OCI-M2 (cell line): ENCODE measurements at regions not wholly inside any gene's neighbourhood (a gene's known extent, or its start where the extent isn't known, plus 50 kb on each side); places are given as distances from the start of the nearest gene placed in this dataset.
"Not testable (repeated sequence)": the region's sequence is repeated elsewhere in the genome, so short reads cannot be mapped to it uniquely, and the experiment has no call there.

ENCODE experiments used
- DNase-seq: peaks from one replicate; lab custom pipeline; 2025; ENCODE audit not compliant: unreplicated experiment; lab: John Stamatoyannopoulos, UW

- no peak for DNase-seq
Measured at GRCh38 chr4:164060456-164060855, 566.0 kb downstream of the TMA16 start.

- DNase-seq: no peak
Measured at GRCh38 chr4:164068392-164068791, 573.9 kb downstream of the TMA16 start.

DNA sequence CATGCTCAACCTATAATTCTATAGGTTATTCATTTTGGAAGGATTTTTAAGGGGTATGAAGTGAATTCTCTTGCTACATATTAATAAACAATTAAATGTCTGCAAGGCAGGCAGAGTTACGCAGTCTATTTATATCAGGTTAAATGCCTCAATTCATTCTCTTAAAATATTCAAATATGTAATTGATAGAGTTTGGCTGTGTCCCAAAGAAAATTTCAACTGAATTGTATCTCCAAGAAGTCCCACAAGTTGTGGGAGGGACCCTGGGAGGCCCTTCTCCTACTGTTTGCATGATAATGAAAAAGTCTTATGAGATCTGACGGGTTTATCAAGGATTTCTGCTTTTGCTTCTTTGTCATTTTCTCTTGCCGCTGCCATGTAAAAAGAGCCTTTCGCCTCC lies 576.1 kb downstream of the TMA16 start:
- DNase-seq: no peak

DNA sequence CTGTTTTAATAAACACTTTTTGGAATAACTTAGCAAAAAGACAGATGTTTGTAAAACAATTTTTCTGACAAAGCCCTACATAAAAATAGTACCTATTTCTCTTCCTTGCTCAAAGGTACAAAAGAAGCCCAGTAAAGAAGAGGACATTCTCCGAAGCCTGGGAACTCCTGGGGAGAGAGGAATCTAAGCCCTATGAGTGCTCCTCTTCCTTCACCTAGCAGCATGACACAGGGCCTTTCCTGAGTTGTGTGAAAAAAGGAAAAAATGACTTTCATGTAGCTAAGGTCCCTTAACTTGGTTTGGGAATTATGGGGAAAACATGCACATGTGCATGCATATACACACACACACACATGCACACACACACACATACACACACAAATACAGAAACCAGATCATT lies 586.9 kb downstream of the TMA16 start:
- no peak for DNase-seq

- no peak for DNase-seq
Measured at GRCh38 chr4:164081801-164082200, 587.3 kb downstream of the TMA16 start.

DNA sequence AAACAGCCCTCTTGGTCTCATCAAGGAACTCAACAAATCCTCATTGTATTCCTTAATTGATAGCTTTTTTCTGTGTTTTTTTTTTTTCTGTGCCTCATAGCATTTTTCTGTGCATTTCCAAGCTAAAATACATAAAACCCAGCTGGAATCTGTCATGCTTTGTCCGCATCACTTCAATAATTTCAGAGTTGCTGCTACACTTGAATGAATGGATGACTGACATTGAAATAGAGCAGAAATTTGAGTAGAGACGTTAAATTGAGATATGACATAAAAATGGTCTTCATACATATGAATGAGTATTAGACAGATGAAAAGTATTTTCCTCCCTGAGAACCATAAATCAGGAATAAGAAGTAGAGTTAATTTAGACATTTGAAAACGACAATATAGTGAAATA lies 593.2 kb downstream of the TMA16 start:
- no peak for DNase-seq

GRCh38 chr4:164095313-164096110 lies 601.0 kb downstream of the TMA16 start:
- DNase-seq: no peak

GRCh38 chr4:164096766-164097518 lies 602.5 kb downstream of the TMA16 start:
- DNase-seq: no peak

- not testable (repeated sequence) for DNase-seq
Measured at GRCh38 chr4:164100741-164101365, 606.4 kb downstream of the TMA16 start.

GRCh38 chr4:164108971-164109370 lies 614.5 kb downstream of the TMA16 start:
- no peak for DNase-seq

GRCh38 chr4:164109503-164109902 lies 615.0 kb downstream of the TMA16 start:
- no peak for DNase-seq

DNA sequence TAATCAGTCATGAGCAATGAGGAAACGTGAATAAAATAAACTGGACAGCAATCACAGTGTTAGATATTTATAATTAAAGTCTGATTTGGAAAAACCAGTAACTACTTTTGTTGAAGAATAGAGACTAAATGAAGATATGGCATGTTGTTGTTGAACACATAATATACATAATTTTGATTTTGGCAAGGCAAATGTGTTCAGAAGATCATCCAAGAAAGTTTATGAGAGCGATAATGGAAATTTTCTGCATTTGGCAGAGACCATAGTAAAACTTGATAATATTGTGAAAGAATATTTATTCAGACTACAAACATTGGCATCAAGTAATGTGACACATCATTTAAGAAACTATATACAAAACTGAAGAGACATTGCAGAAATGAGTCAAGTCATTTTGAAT lies 620.7 kb downstream of the TMA16 start:
- DNase-seq: no peak

GRCh38 chr4:164116286-164116685 lies 621.8 kb downstream of the TMA16 start:
- DNase-seq: no peak

DNA sequence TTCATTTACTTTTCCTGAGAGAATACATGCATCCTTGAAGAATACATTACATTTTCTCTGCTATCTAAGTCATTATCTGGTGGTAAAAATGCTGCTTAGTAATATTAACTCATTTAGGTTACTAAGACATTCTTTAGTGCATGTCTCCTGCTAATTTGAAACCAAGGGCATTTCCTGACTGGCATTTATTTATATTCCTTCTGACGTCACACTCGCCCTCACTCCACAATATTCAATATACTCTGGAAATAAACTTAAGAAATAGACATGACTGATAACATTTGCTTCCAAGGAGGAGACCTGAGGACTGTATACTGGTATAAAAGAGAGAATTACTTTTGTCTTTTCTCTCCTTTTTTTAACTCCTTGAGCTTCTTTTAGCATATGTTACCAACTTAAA lies 619.5 kb upstream of the SMIM31 start:
- no peak for DNase-seq

DNA sequence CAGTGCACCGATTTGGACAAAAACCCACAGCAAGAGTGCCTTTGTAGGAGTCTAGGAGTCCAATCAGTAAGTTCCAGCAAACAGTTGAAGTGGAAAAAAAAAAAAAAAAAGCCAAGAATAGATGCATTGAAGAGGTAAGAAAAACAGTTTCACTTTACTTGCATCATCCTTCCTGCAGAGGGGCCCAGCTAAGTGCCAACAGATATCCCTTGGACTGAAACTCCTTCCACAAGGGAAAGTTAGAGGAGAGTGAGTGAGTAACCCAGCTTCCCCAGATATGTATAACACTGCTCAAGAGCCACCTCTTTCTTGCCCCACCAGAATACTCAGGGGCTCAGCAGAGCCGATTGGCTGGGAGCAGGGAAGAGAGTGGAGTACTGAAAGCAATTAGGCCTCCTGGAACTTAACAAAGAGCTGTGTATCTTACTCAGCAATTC lies 617.7 kb upstream of the SMIM31 start:
- no peak for DNase-seq

DNA sequence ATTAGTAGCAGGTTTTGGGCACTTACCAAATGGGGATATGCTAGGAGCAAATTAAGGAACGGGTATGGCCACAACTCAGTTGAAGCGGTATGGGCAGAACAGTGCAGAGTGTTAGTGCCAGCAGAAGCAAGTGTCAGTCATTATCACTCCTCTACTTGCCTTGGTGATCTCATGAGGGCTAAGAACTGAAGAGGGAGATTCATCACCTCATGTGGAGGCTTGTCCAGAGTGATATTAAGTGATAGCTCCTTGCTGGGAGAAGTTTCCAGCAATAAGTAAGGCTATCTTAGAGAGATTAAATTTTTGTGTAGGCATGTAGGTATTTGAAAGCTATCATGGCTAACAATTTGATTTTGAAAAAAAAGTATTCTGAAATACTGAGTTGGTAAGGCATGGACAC lies 615.4 kb upstream of the SMIM31 start:
- no peak for DNase-seq

- DNase-seq: no peak
Measured at GRCh38 chr4:164139291-164139690, 614.6 kb upstream of the SMIM31 start.

DNA sequence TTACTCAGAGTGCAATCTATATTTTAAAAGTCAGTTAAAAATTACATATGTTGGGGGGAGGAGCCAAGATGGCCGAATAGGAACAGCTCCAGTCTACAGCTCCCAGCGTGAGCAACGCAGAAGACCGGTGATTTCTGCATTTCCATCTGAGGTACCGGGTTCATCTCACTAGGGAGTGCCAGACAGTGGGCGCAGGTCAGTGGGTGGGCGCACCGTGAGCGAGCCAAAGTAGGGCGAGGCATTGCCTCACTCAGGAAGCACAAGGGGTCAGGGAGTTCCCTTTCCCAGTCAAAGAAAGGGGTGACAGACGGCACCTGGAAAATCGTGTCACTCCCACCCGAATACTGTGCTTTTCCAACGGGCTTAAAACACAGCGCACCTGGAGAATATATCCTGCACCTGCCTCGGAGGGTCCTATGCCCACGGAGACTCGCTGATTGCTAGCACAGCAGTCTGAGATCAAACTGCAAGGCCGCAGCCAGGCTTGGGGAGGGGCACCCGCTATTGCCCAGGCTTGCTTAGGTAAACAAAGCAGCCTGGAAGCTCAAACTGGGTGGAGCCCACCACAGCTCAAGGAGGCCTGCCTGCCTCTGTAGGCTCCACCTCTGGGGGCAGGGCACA lies 612.1 kb upstream of the SMIM31 start:
- DNase-seq: not testable (repeated sequence)

DNA sequence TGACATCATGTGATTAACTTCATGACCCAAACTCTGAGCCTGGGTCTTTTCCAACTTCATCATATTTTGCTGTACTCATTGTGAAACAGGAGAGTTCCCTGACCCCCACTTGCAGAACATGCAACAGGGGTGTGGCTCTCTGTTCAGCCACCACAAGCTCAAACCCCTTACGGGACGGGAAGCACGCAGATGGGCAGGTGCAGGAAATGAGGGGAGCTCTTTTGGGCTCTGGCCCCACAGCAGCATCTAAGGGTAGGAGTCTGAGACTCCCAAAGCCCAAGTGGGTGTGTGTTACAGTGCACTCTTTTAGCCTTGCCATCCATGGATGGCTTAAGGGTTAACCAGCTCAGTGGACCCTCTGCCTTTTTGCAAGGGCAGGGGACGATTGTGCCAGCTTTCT lies 599.5 kb upstream of the SMIM31 start:
- no peak for DNase-seq

DNA sequence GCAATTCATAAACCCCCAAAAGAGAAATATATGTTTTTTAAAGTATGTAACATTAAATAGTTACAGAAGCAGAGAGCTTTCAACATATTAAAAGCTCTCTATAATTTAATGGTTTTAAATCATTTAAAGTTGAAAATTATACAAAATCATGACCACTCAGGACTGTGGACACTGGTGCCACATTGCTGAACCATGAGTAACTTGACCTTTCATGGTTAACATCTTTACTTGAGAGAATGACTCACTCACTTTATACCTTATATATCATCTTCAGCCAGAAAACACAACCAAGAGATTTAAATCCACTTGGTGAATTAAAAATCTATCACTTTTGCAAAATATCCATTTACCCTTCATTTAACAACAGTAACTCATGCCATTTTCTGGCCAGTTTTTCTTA lies 584.3 kb upstream of the SMIM31 start:
- no peak for DNase-seq

DNA sequence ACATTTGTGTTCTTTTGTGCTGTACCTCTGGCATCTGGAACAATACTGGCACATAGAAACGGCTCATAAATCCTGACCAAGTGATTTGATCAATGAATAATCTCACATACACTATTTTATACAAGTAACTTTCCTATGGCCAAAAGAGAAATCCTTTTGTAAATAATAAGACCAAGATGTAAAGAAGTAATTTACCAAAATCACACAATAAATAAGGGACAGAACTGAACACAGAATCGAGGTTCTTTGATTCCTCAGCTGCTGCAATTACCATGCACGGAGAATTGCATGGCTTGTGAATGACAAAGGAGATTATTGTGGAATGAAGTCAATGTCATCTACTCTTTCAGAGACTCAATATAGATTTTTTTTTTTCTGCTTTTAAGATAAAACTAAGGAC lies 576.8 kb upstream of the SMIM31 start:
- DNase-seq: no peak

GRCh38 chr4:164177753-164178152 lies 576.2 kb upstream of the SMIM31 start:
- DNase-seq: no peak
